T47D (cell line): ENCODE measurements at regions not wholly inside any gene's neighbourhood (a gene's known extent, or its start where the extent isn't known, plus 50 kb on each side); places are given as distances from the start of the nearest gene placed in this dataset.

ENCODE experiments used
- DNase-seq, 2 experiments: peaks; one replicate each; pipeline versions ENCODE4 v3.0.0 to v3.0.0-alpha.2; 2011 to 2012; ENCODE audit warnings: low read depth in 1 of 2, low spot score in 1 of 2
- JUND ChIP-seq: IDR thresholded peaks from 2 replicates; pipeline ENCODE4 v1.6.1; 2012; ENCODE audit warnings: low read depth
- in situ Hi-C: cut with HindIII; loops from 2 replicates; pipeline ENCODE4 v1.10.0; 2016; ENCODE audit warnings: low sequenced_read_pairs, low pct_unique_long_range_greater_than_20kb

- no peak for DNase-seq
- TF ChIP-seq JUND: no peak
- in situ Hi-C loops: no loop called here
Observed at GRCh38 chr9:82513242-82513751, 524.7 kb downstream of the SPATA31D1 start.

GRCh38 chr9:82513976-82514735 lies 525.6 kb downstream of the SPATA31D1 start:
- in situ Hi-C loops: no loop called here
- no peak for TF ChIP-seq JUND
- no peak for DNase-seq

- TF ChIP-seq JUND: no peak
- DNase-seq: no peak
- in situ Hi-C loops: no loop called here
Observed at GRCh38 chr9:82518868-82519267, 530.3 kb downstream of the SPATA31D1 start.

- no peak for TF ChIP-seq JUND
- in situ Hi-C loops: no loop called here
- no peak for DNase-seq
Observed at GRCh38 chr9:82519332-82519731, 530.8 kb downstream of the SPATA31D1 start.

- TF ChIP-seq JUND: no peak
- DNase-seq: no peak
- in situ Hi-C loops: no loop called here
Observed at GRCh38 chr9:82524407-82524806, 535.8 kb downstream of the SPATA31D1 start.

GRCh38 chr9:82526577-82526976 lies 536.4 kb downstream of the RASEF start:
- no peak for TF ChIP-seq JUND
- DNase-seq: no peak
- in situ Hi-C loops: no loop called here

GRCh38 chr9:82531795-82532194 lies 531.1 kb downstream of the RASEF start:
- TF ChIP-seq JUND: no peak
- in situ Hi-C loops: no loop called here
- no peak for DNase-seq

GRCh38 chr9:82532504-82533180 lies 530.3 kb downstream of the RASEF start:
- in situ Hi-C loops: no loop called here
- peak; percentile 4 to 18 for DNase-seq
- TF ChIP-seq JUND: no peak

GRCh38 chr9:82535432-82535998 lies 527.4 kb downstream of the RASEF start:
- in situ Hi-C loops: no loop called here
- DNase-seq: no peak
- TF ChIP-seq JUND: no peak

GRCh38 chr9:82538634-82539033 lies 524.3 kb downstream of the RASEF start:
- TF ChIP-seq JUND: no peak
- in situ Hi-C loops: no loop called here
- no peak for DNase-seq

- TF ChIP-seq JUND: no peak
- in situ Hi-C loops: no loop called here
- DNase-seq: no peak
Observed at GRCh38 chr9:82539146-82539545, 523.8 kb downstream of the RASEF start.

- in situ Hi-C loops: no loop called here
- no peak for TF ChIP-seq JUND
- no peak for DNase-seq
Observed at GRCh38 chr9:82539856-82540579, 522.9 kb downstream of the RASEF start.
